HepG2 (cell line): ENCODE measurements at regions not wholly inside any gene's neighbourhood (a gene's known extent, or its start where the extent isn't known, plus 50 kb on each side); places are given as distances from the start of the nearest gene placed in this dataset.

Experiments used
- TOE1 ChIP-seq: sonication (generic); formaldehyde crosslinking; IDR thresholded peaks from 2 replicates; pipeline ENCODE4 v1.4.0; 2020; ENCODE audit warnings: mild to moderate bottlenecking, missing genetic modification reagents
- ZFP36 ChIP-seq: fragments of 150-350 bp; IDR thresholded peaks from 2 replicates; pipeline ENCODE4 v1.6.1; 2018; ENCODE audit warnings: borderline replicate concordance, low read length, low read depth; ENCODE audit not compliant: partially characterized antibody
- TF ChIP-seq, protein P1 (sequence below): sonication (generic); formaldehyde crosslinking; IDR thresholded peaks from 2 replicates; pipeline ENCODE4 v1.8.1; 2022; ENCODE audit warnings: low read depth, mild to moderate bottlenecking, missing genetic modification reagents

DNA sequence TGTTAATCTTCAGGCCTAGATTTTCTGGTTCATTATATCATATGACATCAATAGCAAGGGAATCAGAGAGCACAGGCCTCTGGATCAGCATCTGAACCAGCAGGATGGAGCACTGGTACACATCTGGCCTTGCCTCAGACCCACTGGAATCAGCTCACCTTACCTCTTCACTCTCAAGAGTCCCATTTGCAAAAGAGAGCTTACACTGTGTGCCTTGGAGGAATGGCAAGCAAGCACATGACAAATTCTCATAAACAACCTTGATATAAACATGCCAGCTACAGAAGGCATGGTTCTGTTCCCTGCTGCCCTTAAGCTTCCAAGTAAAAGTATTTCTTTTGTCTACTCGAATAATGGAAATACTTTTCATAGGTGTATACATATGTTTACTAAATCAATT lies 128.6 kb upstream of the CPM start:
- no peak for TF ChIP-seq ZFP36
- no peak for TF ChIP-seq TOE1 (CRISPR knock-in tag)
- TF ChIP-seq, protein P1, sequence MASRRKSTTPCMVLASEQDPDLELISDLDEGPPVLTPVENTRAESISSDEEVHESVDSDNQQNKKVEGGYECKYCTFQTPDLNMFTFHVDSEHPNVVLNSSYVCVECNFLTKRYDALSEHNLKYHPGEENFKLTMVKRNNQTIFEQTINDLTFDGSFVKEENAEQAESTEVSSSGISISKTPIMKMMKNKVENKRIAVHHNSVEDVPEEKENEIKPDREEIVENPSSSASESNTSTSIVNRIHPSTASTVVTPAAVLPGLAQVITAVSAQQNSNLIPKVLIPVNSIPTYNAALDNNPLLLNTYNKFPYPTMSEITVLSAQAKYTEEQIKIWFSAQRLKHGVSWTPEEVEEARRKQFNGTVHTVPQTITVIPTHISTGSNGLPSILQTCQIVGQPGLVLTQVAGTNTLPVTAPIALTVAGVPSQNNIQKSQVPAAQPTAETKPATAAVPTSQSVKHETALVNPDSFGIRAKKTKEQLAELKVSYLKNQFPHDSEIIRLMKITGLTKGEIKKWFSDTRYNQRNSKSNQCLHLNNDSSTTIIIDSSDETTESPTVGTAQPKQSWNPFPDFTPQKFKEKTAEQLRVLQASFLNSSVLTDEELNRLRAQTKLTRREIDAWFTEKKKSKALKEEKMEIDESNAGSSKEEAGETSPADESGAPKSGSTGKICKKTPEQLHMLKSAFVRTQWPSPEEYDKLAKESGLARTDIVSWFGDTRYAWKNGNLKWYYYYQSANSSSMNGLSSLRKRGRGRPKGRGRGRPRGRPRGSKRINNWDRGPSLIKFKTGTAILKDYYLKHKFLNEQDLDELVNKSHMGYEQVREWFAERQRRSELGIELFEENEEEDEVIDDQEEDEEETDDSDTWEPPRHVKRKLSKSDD (CRISPR knock-in tag), result no peak
